ENCODE measurements at regions not wholly inside any gene's neighbourhood (a gene's known extent, or its start where the extent isn't known, plus 50 kb on each side); places are given as distances from the start of the nearest gene placed in this dataset.

GRCh38 chr10:28378986-28379585 is 76.2 kb upstream of the MPP7 start:
- no peak overlapping the region for H2BK5ac ChIP-seq (ENCODE audit: low read depth, low read length, poor library complexity, severe bottlenecking)
- WGBS, 2 experiments (ENCODE audit: extremely low coverage in 2 of 2, insufficient read length in 1 of 2) = 37% methylated on average over 3 of the region's 8 CpGs; no CpG with 5 or more reads in 1 of the 2 experiments
- no peak for TF ChIP-seq RCOR1 (IDR thresholded peaks at IDR 0.05; ENCODE audit: insufficient replicate concordance, low read length)
- H3K27ac ChIP-seq (ENCODE audit: insufficient read depth, low read length) = no peak overlapping the region
- no peak overlapping the region for H3K4me2 ChIP-seq (ENCODE audit: low read depth, low read length)
- H4K91ac ChIP-seq (ENCODE audit: insufficient read depth, low read depth, low read length) = no peak overlapping the region
- H2BK120ac ChIP-seq (ENCODE audit: low read depth, low read length) = no peak overlapping the region
- no peak overlapping the region for H3K4me3 ChIP-seq (ENCODE audit: insufficient read depth, low read depth, low read length)
- no peak overlapping the region for H2BK15ac ChIP-seq (ENCODE audit: low read depth, low read length)
- in situ Hi-C loops (cut with MboI; ENCODE audit: low sequenced_read_pairs) (loop anchor here (25.0 kb wide), 1 partner anchor 642 kb away; the partner anchor contains the start of gene MKX), dilution Hi-C loops (cut with HindIII; ENCODE audit: low sequenced_read_pairs, unreplicated experiment) (loop anchor here (25.0 kb wide), 1 partner anchor 117 kb away; no protein-coding TSS in a partner anchor), intact Hi-C loops (cut with micrococcal nuclease) (no loop called here)
- H3K9ac ChIP-seq (ENCODE audit: low read depth, low read length) = no peak overlapping the region
- H3K79me1 ChIP-seq (ENCODE audit: low read depth in 1 of 2, low read length in 2 of 2) = no peaks in the 10 kb centered on the region
- peaks cover 2% of the 10 kb centered on the region; the same call in 1 of the 2 replicates for H3K4me1 ChIP-seq (ENCODE audit: control insufficient read depth, insufficient read depth, low read length)
- H3K18ac ChIP-seq (ENCODE audit: low read depth, low read length) = no peak overlapping the region
- no peak overlapping the region for H3K56ac ChIP-seq (ENCODE audit: extremely low read depth, insufficient read depth, low read length)
- no peak overlapping the region for H2AK5ac ChIP-seq (ENCODE audit: low read depth, low read length)
- no peak overlapping the region for H4K8ac ChIP-seq (ENCODE audit: low read depth in 2 of 2, low read length in 2 of 2)
- no peak overlapping the region for H2BK20ac ChIP-seq (ENCODE audit: low read depth, low read length)
- DNase-seq = no peak
- H3K23ac ChIP-seq (ENCODE audit: low read depth, low read length) = no peak overlapping the region
- ChIA-PET POLR2A (ENCODE audit: unreplicated experiment) (no interaction called here), CTCF (interaction anchor here (0.6 to 1.2 kb wide), 2 partner anchors 128 to 237 kb away, joined by 4 to 5 read pairs; no protein-coding TSS in a partner anchor)
- no peaks in the 10 kb centered on the region for H4K20me1 ChIP-seq (ENCODE audit: insufficient read depth, low read length)
- H3K27me3 ChIP-seq (ENCODE audit: control insufficient read depth, insufficient read depth, low read length) = peaks cover 3% of the 10 kb centered on the region
- no peaks in the 10 kb centered on the region for H3K9me3 ChIP-seq (ENCODE audit: control insufficient read depth, insufficient read depth, low read length)
- H3K9me1 ChIP-seq (ENCODE audit: insufficient read depth, low read length) = no peaks in the 10 kb centered on the region
- no peak overlapping the region for H2AK9ac ChIP-seq (replicated peaks; ENCODE audit: low read depth, low read length, poor library complexity)
- no peak overlapping the region for H3K14ac ChIP-seq (replicated peaks; ENCODE audit: low read depth, low read length)
- BruUV-seq (replicated peaks) = no TSS peak
- H2AFZ ChIP-seq (replicated peaks; ENCODE audit: low read length, poor library complexity) = no peak overlapping the region
- no peak overlapping the region for H3K4ac ChIP-seq (ENCODE audit: low read depth, low read length)
- H3K36me3 ChIP-seq (ENCODE audit: control insufficient read depth, insufficient read depth, low read length) = no peaks in the 10 kb centered on the region
- H4K5ac ChIP-seq (ENCODE audit: low read depth, low read length) = no peak overlapping the region
- no peak for ATAC-seq (ENCODE audit: low read depth)

All from IMR-90 (cell line).